ENCODE measurements at regions not wholly inside any gene's neighbourhood (a gene's known extent, or its start where the extent isn't known, plus 50 kb on each side); places are given as distances from the start of the nearest gene placed in this dataset.
"Not testable (repeated sequence)": the region's sequence is repeated elsewhere in the genome, so short reads cannot be mapped to it uniquely, and the experiment has no call there.

- DNase-seq, result no peak
Measured at GRCh38 chr4:187615972-187616371, 379.6 kb upstream of the ZFP42 start.

DNA sequence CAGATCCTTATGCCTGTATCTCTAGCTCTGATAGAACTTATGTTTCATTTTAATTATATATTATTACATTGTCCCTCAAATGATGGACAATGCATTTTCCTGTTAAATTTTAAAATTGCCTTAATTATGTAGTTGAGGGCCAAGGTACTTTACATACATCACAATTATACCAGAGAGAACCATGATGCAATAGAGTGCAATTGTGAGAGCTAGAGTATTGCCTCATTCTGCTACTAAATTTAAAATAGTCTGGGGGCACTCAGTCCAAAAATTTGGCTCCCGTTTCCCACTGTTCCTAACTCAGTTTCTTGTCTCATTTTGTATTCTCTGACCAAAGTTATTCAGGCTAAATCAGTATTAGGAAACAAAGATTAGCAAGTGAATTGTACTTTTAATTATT is 378.5 kb upstream of the ZFP42 start:
- DNase-seq, result peak; percentile 67

GRCh38 chr4:187618701-187619281 is 376.8 kb upstream of the ZFP42 start:
- peak; percentile 87 for DNase-seq

- no peak for DNase-seq
Measured at GRCh38 chr4:187619319-187619718, 376.3 kb upstream of the ZFP42 start.

DNA sequence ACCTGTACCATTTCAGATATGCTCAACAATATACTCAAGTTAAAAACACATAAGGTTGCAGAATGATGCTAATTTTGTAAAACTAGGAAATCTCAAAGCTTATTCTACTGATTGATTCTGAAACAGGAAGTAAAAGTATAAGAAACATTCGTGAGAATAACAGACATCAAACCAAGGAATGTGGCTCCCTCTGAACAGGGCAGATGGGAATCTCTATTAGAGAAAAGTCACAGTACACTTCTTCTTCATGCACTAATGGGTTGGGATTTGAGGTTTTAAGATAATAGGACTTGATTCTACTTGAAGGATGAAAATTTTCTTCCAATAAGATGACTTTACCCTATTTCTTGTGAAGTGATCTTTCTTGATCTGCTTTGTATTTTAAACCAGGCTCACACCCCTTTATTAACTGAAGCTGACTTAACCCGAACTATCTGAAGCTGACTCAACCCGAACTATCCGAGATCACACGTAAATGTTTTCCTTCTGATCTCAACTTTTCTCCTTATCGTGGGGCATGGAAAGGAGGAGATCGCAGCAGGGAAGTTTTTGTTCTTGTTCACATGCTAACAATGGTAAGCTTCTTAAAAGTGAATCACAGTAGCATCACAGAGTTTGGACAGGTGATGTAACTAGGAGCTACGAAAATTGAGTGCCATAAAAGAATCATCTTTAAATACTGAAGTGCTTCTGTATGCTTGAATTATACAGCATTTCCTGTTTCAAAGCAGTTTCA is 363.1 kb upstream of the ZFP42 start:
- DNase-seq, result no peak

DNA sequence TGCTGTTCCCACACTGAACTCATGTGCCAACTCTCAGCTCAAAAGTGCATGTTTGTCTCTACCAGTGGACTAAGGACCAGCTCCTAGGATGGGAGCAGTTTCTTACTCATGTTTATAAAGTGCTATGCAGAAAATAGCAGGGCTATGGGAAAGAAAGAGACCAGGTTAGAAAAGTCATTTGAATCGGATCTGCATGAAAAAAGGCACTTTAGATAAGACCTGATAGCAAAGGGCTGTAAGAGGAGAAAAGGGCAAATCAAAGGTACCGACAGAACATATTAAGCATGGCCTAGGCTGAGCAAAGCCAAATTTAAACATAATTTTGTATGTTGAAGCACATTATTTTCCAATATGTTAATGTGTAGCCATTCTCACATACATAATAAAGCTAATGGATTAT is 362.3 kb upstream of the ZFP42 start:
- no peak for DNase-seq

- DNase-seq, result peak; percentile 78
Measured at GRCh38 chr4:187656959-187657358, 338.6 kb upstream of the ZFP42 start.

DNA sequence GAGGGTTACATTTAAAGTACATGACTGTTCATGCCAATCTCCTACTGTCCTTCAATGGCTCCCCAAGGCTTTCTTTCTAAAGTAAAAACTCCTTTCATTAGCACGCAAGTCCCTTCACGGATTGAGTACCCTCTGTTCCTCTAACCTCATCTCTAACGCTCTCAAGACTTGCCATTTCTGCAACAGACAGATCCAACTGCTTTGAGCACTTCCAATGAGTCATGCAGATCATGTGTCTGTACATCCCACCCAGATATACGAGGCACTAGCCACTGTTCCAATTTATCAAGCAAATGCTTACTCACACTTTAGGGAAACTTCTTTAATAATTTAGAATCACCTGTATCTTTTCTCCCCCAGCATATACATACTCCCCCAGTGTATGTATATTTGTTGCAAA is 332.5 kb upstream of the ZFP42 start:
- peak; percentile 25 for DNase-seq

GRCh38 chr4:187664011-187664410 is 331.6 kb upstream of the ZFP42 start:
- DNase-seq, result no peak

DNA sequence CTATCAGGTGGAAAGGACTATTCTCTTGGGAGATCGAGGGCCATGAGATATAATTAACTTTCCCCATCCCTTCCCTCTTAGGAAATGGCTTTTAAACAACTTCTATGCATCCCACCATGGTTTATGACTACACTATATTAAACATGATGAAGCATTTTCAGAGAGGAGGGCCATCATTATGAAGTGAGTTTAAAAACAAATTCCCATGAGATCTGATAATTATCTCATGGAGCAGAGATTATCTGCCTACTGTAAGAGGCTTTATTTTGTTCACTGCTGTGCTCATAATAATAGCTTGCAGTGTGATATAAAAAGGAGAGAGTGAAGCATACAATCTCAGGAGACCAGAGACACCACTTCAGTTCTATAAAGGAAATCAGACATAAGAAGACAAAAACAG is 330.5 kb upstream of the ZFP42 start:
- no peak for DNase-seq

DNA sequence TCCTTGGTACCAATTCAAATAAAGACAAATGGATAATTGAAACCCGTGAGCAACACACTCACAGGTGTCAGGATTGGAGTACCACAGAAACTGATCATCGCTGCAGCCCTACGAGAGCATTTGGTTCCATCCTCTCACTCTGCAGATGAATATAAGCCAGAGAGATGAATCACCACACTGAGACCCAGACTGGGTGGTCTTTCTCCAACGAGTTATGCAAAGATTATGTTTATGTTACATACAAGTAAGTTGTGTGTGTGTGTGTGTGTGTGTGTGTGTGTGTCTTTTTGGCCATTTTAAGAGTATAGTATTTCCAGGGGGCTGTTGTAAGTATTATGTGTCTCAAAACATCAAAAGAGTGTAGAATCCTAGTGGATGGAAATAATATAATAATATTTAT is 329.5 kb upstream of the ZFP42 start:
- peak; percentile 46 for DNase-seq

- DNase-seq, result peak; percentile 40
Measured at GRCh38 chr4:187666697-187667494, 328.7 kb upstream of the ZFP42 start.

- DNase-seq, result peak; percentile 72
Measured at GRCh38 chr4:187668526-187669082, 327.0 kb upstream of the ZFP42 start.

GRCh38 chr4:187671521-187671920 is 324.1 kb upstream of the ZFP42 start:
- not testable (repeated sequence) for DNase-seq

- DNase-seq, result not testable (repeated sequence)
Measured at GRCh38 chr4:187671958-187672357, 323.6 kb upstream of the ZFP42 start.

DNA sequence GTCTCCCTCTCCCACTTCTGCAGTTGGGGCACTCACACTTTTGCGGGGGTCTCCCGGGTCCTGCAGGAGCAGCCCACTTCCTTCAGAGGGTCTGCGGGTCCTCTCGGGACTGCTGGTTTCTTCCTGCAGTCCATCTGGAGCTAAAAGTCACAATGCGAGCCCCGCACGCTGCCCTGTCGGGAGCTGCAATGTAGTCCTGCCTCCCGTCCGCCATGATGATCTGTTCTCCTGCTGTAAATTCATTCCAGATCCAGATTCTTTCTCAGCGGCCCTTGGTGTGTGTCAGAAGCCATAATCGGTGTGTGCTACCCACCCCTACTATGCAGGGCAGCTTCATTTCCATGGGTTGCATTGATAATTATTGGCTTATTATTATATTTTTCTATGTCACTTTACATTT is 323.0 kb upstream of the ZFP42 start:
- DNase-seq, result peak; percentile 17

DNA sequence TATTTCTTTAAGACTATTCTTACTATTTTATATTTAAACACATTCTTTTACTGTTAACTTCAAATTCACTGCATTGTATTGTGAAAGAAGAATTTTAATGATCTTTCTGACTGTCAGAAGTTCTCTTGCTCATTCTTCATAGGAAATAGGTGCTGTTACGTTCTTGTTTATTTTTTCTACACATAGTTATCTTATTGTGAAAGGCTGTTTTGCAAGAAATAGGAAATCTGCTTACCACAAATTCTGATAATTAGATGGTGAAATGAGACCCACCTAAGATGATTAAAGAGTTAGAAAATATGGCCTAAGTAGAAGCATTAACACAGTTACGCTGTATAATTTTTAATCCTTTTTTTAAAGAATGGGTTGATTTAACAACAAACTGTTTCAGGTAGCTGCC is 316.1 kb upstream of the ZFP42 start:
- no peak for DNase-seq

DNA sequence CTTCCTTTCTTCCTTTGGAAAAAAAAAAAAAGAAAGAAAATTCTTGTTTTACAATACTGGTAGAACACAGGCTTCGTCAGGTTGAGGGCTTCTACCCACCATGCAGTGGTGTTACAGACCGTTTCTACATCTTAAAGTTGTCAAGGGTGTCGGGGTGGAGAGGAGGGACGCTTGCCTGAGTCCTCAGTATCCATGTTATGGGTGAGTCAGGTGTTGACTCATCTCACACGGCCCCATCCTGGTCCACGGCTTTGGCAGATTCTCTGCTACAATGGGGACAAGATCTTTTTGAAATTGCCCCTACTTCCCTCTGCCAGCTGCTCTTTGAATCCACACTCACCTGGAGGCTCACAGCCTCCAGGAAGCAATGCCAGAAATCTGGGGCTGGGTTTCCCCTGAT is 310.3 kb upstream of the ZFP42 start:
- no peak for DNase-seq

GRCh38 chr4:187687697-187688096 is 307.9 kb upstream of the ZFP42 start:
- DNase-seq, result peak; percentile 34

DNA sequence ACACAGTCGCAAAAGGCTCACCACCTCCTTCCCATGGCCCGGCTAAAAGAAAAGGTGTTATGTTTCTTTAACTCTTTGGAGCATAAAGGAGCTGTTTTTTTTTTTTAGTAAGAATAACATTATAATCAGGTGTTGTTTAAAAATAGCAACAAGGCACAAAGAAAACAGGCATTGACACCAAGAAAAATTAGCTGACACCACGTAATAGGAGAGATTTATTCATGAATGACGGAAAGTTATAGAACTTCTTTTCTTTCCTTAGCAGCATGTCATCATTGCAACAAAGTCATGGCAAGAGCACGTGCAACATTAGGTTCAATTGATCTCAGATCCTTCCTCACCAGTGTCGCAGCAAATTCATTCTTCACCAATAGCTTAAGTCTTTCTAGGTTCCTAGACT is 302.9 kb upstream of the ZFP42 start:
- no peak for DNase-seq

DNA sequence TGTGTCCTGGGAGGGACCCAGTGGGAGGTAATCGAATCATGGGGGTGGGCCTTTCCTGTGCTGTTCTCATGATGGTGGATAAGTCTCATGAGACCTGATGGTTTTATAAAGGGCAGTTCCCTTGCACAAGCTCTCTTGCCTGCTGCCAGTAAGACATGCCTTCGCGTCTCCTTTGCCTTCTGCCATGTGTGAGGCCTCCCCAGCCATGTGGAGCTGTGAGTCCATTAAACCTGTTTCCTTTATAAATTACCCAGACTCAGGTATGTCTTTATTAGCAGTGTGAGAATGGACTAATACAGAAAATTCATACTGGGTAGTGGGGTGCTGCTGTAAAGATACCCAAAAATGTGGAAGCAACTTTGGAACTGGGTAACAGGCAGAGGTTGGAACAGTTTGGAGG is 300.0 kb upstream of the ZFP42 start:
- not testable (repeated sequence) for DNase-seq

- DNase-seq, result no peak
Measured at GRCh38 chr4:187711586-187711985, 284.0 kb upstream of the ZFP42 start.

DNA sequence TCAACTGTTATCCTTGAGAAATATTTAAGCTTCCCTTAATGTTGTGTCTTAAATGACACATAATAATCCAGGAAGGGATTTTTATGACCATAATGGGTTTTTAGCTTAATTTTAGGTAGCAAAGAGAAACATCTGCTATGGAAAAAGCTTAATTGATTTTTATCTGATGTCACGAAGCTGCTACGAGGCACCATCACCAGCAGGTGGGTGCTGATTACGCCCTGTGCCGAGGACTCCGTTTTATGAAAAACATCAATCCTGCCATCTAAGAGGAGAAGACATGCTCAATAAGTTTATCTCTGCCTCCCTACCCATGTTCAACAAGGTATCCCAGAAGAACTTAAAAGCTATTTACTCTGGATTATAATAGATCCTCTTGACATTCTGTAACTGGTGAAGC is 280.6 kb upstream of the ZFP42 start:
- no peak for DNase-seq

DNA sequence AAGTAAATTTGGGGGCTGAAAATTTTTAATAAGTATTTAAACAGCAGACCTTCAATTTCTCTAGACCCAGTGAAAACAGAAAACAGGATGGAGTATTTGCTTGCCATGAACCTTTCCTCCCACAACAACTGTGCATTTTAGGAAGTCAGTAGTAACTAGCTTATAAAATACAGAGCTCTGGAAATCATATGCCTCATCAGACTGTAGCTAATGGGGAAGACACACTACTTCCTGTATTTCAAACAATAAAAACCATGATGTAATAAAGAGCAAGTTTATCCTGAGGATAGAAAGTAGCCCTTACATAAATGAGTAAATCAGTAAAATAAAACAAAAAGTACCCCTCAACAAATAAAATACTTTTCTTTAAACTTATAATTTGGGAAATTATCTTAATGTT is 280.1 kb upstream of the ZFP42 start:
- DNase-seq, result peak; percentile 3

Measured in fibroblast of upper back skin (primary cell).